Activated naive CD4-positive, alpha-beta T cell treated with anti-CD3 and anti-CD28 coated beads, Interleukin-2, amount 10 ng/mL, durations not matched to agents 7 days and 5 days (primary cell): ENCODE measurements at regions not wholly inside any gene's neighbourhood (a gene's known extent, or its start where the extent isn't known, plus 50 kb on each side); places are given as distances from the start of the nearest gene placed in this dataset.

Experiments
- CTCF ChIA-PET: fragments of 350-600 bp; sonication (Branson Sonifier 250); formaldehyde crosslinking; loops from one replicate; lab custom pipeline; 2021; ENCODE audit warnings: antibody characterized with exemption; lab: Charles Lee
- DNase-seq: peaks from one replicate; pipeline ENCODE4 v3.0.0-alpha.2; 2020
- H3K27ac Mint-ChIP-seq: one replicate; pipeline ENCODE4 v1.8.0; 2021; ENCODE audit warnings: mild to moderate bottlenecking, moderate library complexity, mixed read lengths
- H3K27me3 Mint-ChIP-seq: one replicate; pipeline ENCODE4 v1.8.0; 2021; ENCODE audit warnings: mild to moderate bottlenecking, mixed read lengths
- H3K36me3 Mint-ChIP-seq: one replicate; pipeline ENCODE4 v1.8.0; 2021; ENCODE audit warnings: mixed read lengths
- H3K4me1 Mint-ChIP-seq: one replicate; pipeline ENCODE4 v1.8.0; 2021; ENCODE audit warnings: mixed read lengths
- H3K4me3 Mint-ChIP-seq: one replicate; pipeline ENCODE4 v1.8.0; 2021; ENCODE audit warnings: mild to moderate bottlenecking, moderate library complexity, mixed read lengths
- H3K9me3 Mint-ChIP-seq: one replicate; pipeline ENCODE4 v1.8.0; 2021; ENCODE audit warnings: mixed read lengths

GRCh38 chr22:34010259-34010658, 90.0 kb upstream of the LARGE1 start:
- CTCF ChIA-PET = no interaction called here
- Mint-ChIP-seq H3K4me3 (no peak overlapping the region), H3K36me3 (no peaks in the 10 kb centered on the region), H3K27me3 (no peaks in the 10 kb centered on the region), H3K4me1 (no peaks in the 10 kb centered on the region), H3K27ac (no peak overlapping the region), H3K9me3 (peaks cover 40% of the 10 kb centered on the region)
- DNase-seq = no peak

GRCh38 chr22:34015642-34016041, 95.4 kb upstream of the LARGE1 start:
- no peaks in the 10 kb centered on the region for H3K36me3 Mint-ChIP-seq
- no peaks in the 10 kb centered on the region for H3K27me3 Mint-ChIP-seq
- no peak for DNase-seq
- H3K27ac Mint-ChIP-seq = no peak overlapping the region
- no peaks in the 10 kb centered on the region for H3K4me1 Mint-ChIP-seq
- H3K4me3 Mint-ChIP-seq = no peak overlapping the region
- peaks cover 25% of the 10 kb centered on the region for H3K9me3 Mint-ChIP-seq
- CTCF ChIA-PET = no interaction called here

- Mint-ChIP-seq H3K36me3 (no peaks in the 10 kb centered on the region), H3K9me3 (peaks cover 16% of the 10 kb centered on the region), H3K27me3 (no peaks in the 10 kb centered on the region), H3K4me1 (no peaks in the 10 kb centered on the region), H3K4me3 (no peak overlapping the region), H3K27ac (no peak overlapping the region)
- CTCF ChIA-PET = no interaction called here
- no peak for DNase-seq
Observed at GRCh38 chr22:34017205-34017604, 96.9 kb upstream of the LARGE1 start.

- Mint-ChIP-seq H3K27me3 (no peaks in the 10 kb centered on the region), H3K4me1 (no peaks in the 10 kb centered on the region), H3K9me3 (peaks cover 17% of the 10 kb centered on the region), H3K27ac (no peak overlapping the region), H3K36me3 (no peaks in the 10 kb centered on the region), H3K4me3 (no peak overlapping the region)
- CTCF ChIA-PET = no interaction called here
- no peak for DNase-seq
Observed at GRCh38 chr22:34019190-34019845, 99.0 kb upstream of the LARGE1 start.

- H3K27ac Mint-ChIP-seq = no peak overlapping the region
- peaks cover 16% of the 10 kb centered on the region for H3K9me3 Mint-ChIP-seq
- DNase-seq = no peak
- H3K36me3 Mint-ChIP-seq = no peaks in the 10 kb centered on the region
- no peak overlapping the region for H3K4me3 Mint-ChIP-seq
- H3K27me3 Mint-ChIP-seq = no peaks in the 10 kb centered on the region
- H3K4me1 Mint-ChIP-seq = no peaks in the 10 kb centered on the region
- CTCF ChIA-PET = no interaction called here
Observed at GRCh38 chr22:34035209-34035608, 114.9 kb upstream of the LARGE1 start.

GRCh38 chr22:34036931-34037330, 116.7 kb upstream of the LARGE1 start:
- Mint-ChIP-seq H3K27ac (no peak overlapping the region), H3K4me3 (no peak overlapping the region), H3K27me3 (no peaks in the 10 kb centered on the region), H3K9me3 (peaks cover 17% of the 10 kb centered on the region), H3K36me3 (no peaks in the 10 kb centered on the region), H3K4me1 (no peaks in the 10 kb centered on the region)
- CTCF ChIA-PET = no interaction called here
- no peak for DNase-seq

GRCh38 chr22:34038801-34039555, 118.7 kb upstream of the LARGE1 start:
- peaks cover 23% of the 10 kb centered on the region for H3K9me3 Mint-ChIP-seq
- CTCF ChIA-PET = no interaction called here
- no peak for DNase-seq
- no peak overlapping the region for H3K4me3 Mint-ChIP-seq
- no peak overlapping the region for H3K27ac Mint-ChIP-seq
- no peaks in the 10 kb centered on the region for H3K36me3 Mint-ChIP-seq
- no peaks in the 10 kb centered on the region for H3K27me3 Mint-ChIP-seq
- H3K4me1 Mint-ChIP-seq = no peaks in the 10 kb centered on the region

- Mint-ChIP-seq H3K4me1 (no peaks in the 10 kb centered on the region), H3K27me3 (no peaks in the 10 kb centered on the region), H3K9me3 (peaks cover 21% of the 10 kb centered on the region), H3K4me3 (no peak overlapping the region), H3K36me3 (no peaks in the 10 kb centered on the region), H3K27ac (no peak overlapping the region)
- CTCF ChIA-PET = no interaction called here
- DNase-seq = no peak
Observed at GRCh38 chr22:34045311-34045710, 125.0 kb upstream of the LARGE1 start.

GRCh38 chr22:34055525-34056200, 135.4 kb upstream of the LARGE1 start:
- CTCF ChIA-PET = no interaction called here
- Mint-ChIP-seq H3K4me1 (no peaks in the 10 kb centered on the region), H3K27me3 (no peaks in the 10 kb centered on the region), H3K4me3 (no peak overlapping the region), H3K9me3 (peaks cover 24% of the 10 kb centered on the region), H3K36me3 (no peaks in the 10 kb centered on the region), H3K27ac (no peak overlapping the region)
- no peak for DNase-seq

GRCh38 chr22:34057726-34058125, 137.4 kb upstream of the LARGE1 start:
- Mint-ChIP-seq H3K9me3 (peaks cover 23% of the 10 kb centered on the region), H3K4me3 (no peak overlapping the region), H3K4me1 (no peaks in the 10 kb centered on the region), H3K36me3 (no peaks in the 10 kb centered on the region), H3K27me3 (no peaks in the 10 kb centered on the region), H3K27ac (no peak overlapping the region)
- CTCF ChIA-PET = no interaction called here
- no peak for DNase-seq

- Mint-ChIP-seq H3K4me3 (no peak overlapping the region), H3K27me3 (no peaks in the 10 kb centered on the region), H3K9me3 (peaks cover 16% of the 10 kb centered on the region), H3K27ac (no peak overlapping the region), H3K36me3 (no peaks in the 10 kb centered on the region), H3K4me1 (no peaks in the 10 kb centered on the region)
- no peak for DNase-seq
- CTCF ChIA-PET = no interaction called here
Observed at GRCh38 chr22:34064696-34065095, 144.4 kb upstream of the LARGE1 start.

- H3K27me3 Mint-ChIP-seq = no peaks in the 10 kb centered on the region
- H3K36me3 Mint-ChIP-seq = no peaks in the 10 kb centered on the region
- H3K9me3 Mint-ChIP-seq = peaks cover 16% of the 10 kb centered on the region
- no peak overlapping the region for H3K4me3 Mint-ChIP-seq
- no peak overlapping the region for H3K27ac Mint-ChIP-seq
- CTCF ChIA-PET = no interaction called here
- no peaks in the 10 kb centered on the region for H3K4me1 Mint-ChIP-seq
- DNase-seq = no peak
Observed at GRCh38 chr22:34067031-34067430, 146.8 kb upstream of the LARGE1 start.

- no peak overlapping the region for H3K27ac Mint-ChIP-seq
- no peaks in the 10 kb centered on the region for H3K27me3 Mint-ChIP-seq
- H3K9me3 Mint-ChIP-seq = peaks cover 16% of the 10 kb centered on the region
- H3K4me1 Mint-ChIP-seq = no peaks in the 10 kb centered on the region
- no peaks in the 10 kb centered on the region for H3K36me3 Mint-ChIP-seq
- DNase-seq = no peak
- no peak overlapping the region for H3K4me3 Mint-ChIP-seq
- CTCF ChIA-PET = no interaction called here
Observed at GRCh38 chr22:34068001-34068400, 147.7 kb upstream of the LARGE1 start.

- no peak for DNase-seq
- Mint-ChIP-seq H3K9me3 (peaks cover 15% of the 10 kb centered on the region), H3K4me1 (no peaks in the 10 kb centered on the region), H3K27me3 (no peaks in the 10 kb centered on the region), H3K27ac (no peak overlapping the region), H3K4me3 (no peak overlapping the region), H3K36me3 (no peaks in the 10 kb centered on the region)
- CTCF ChIA-PET = no interaction called here
Observed at GRCh38 chr22:34070051-34070450, 149.8 kb upstream of the LARGE1 start.

GRCh38 chr22:34070531-34070930, 150.3 kb upstream of the LARGE1 start:
- Mint-ChIP-seq H3K27ac (no peak overlapping the region), H3K4me3 (no peak overlapping the region), H3K9me3 (peaks cover 15% of the 10 kb centered on the region), H3K36me3 (no peaks in the 10 kb centered on the region), H3K4me1 (no peaks in the 10 kb centered on the region), H3K27me3 (no peaks in the 10 kb centered on the region)
- CTCF ChIA-PET = no interaction called here
- no peak for DNase-seq
